HS-27A (cell line): ENCODE measurements at regions not wholly inside any gene's neighbourhood (a gene's known extent, or its start where the extent isn't known, plus 50 kb on each side); places are given as distances from the start of the nearest gene placed in this dataset.
"Not testable (repeated sequence)": the region's sequence is repeated elsewhere in the genome, so short reads cannot be mapped to it uniquely, and the experiment has no call there.

ENCODE experiments used
- DNase-seq: peaks from one replicate; pipeline ENCODE4 v3.0.0-alpha.2; 2012; ENCODE audit warnings: low read depth, missing footprints

DNA sequence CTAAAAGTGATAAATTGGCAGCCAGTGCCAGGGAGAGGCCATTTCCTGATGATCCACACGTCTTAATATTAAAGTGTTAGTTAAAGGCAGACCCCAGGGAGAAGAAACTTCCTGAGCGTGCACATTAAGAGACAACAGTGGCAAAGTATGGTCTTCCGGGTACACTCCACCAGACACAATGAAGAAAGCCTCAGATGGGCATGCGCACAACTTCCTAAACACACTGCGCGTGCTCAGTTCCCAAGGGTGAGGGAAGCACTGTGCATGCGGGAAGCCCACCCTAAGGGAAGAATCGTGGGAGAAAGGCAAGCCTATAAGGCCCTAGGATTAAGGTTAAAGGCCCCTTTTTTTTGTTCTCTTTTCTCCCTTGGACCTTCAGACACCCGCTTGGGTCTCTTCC is 140.7 kb upstream of the CDKN3 start:
- no peak for DNase-seq

DNA sequence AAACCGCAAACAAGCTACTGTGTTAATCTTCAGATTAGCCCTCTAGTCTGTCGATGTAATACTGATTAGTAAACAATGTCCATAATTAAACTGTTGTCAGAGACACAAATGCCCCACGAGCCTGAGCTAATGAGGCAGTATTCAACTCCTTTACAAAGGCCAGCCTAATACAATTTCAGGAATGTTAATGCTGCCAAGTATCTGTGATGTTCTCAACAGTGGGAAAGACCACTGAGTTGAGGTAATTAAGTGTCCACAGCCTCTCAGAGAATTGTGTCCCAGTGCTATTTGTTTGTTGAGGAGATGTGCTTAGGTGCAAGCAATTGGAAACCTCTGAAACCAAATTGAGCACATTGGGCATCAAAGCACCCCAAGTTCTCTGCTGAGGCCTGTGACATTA is 139.4 kb upstream of the CDKN3 start:
- DNase-seq, result no peak

DNA sequence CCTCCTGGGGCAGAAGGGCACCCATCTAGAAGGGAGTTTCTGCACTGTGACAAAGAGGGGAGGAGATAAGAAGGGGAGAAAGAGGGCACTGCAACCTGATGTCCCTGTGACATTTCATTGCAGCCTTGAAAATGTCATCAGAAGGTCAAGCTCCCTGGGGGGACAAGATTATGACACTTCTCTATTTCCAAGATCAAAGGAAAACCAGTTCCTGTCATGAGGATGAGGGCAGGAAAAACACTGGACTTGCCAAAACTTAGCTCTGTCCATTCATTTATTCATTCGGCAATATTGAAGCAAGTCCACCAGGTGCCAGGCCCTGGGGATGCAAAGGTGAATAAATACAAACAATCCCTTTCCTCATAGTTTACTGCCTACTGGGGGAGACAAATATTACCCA is 138.4 kb upstream of the CDKN3 start:
- no peak for DNase-seq

DNA sequence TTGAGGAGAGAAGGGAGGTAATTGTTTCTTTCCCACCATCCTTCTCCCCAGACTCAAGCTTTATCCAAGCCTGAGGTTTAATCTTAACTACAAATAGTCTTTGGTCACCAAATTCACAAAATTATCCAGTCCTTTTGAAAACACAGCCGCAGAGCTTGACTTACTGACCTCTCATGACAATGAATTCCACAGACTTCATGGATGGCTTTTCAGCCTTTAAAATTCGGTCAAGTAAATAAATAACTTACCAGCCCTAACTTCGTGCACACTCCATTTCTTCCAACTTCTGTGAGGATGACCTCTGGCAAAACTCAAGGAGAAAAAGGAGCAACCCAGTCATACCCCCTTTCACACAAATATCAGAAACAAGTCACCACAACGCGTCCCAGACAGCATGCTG is 137.0 kb upstream of the CDKN3 start:
- DNase-seq, result no peak

DNA sequence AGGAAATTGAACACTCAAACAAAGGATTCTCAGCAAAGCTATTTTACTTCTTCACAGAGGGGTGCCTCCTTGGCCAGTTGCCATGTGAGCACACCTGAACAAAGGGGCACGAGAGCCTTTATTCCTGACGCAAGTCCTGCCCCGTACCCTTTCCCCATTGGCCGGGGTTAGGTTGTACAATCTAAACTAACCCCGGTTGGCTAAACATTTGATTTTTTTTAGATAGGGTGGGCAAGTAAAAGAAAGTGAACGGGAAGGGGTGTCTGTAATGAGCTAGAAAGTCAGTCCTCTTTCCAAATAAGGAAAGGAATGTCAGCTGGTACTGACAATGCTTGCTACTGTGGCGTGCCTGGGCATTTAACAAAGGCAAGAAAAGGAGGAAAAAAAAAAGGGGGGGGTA is 135.5 kb upstream of the CDKN3 start:
- no peak for DNase-seq

DNA sequence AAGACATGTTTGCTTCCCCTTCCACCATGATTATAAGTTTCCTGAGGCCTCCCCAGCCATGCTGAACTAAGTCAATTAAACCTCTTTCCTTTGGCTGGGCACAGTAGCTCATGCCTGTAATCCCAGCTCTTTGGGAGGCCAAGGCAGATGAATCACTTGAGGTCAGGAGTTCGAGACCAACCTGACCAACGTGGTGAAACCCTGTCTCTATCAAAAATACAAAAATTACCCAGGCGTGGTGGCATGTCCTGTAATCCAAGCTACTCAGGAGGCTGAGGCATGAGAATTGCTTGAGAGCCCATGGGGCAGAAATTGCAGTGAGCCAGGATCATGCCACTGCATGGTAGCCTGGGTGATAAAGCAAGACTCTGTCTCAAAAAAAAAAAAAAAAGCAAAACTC is 130.2 kb upstream of the CDKN3 start:
- DNase-seq, result not testable (repeated sequence)

DNA sequence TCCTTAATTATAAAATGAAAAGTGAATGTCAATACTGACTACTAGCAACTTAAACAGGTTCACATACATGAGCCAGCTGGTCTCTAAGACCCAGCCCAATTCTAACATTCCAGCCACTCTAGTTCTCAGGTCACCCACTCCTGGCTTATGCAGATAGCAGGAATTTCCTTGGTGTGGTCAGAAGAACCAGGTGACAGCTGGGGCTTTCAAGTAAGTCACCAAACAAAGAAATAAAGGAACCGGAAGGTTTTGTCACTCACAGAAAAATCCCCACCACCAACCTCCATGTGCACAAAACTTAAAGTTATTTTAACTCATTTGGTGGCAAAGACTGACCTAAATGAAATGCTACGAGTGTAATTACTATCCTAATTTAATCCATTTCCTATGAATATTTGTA is 129.6 kb upstream of the CDKN3 start:
- DNase-seq, result no peak

DNA sequence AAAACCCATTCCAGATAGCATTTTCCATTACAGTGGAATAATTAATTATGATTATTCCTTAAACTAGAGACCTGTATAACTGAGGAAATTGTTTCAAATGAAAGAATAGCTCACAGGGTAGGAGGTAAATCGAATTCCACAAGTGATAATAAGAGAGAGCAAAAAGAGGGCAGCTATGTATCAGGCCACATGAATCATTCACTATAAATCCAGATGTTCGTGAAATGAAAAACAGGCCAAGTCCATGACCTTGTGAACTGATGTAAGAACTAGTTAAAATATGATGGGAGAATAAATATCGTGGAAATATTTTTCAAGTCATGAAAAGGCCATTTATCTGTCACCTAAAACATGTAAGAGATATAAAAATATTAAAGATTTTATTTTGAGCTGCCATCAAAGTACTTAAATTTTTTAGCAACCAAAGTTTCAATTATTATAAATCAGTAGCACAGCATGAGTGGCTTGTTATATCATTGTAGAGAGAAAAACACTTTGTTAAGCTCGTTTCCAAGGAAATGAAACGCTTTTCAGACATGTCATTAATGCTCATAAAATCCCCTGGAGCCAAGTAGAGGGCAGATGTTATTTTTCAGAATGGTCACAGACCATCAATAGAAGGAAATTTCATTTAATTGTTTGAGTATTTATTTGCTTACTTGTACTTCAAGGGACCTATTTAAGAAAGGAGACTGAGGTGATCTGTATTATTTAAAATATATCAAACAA is 120.6 kb upstream of the CDKN3 start:
- DNase-seq, result no peak

DNA sequence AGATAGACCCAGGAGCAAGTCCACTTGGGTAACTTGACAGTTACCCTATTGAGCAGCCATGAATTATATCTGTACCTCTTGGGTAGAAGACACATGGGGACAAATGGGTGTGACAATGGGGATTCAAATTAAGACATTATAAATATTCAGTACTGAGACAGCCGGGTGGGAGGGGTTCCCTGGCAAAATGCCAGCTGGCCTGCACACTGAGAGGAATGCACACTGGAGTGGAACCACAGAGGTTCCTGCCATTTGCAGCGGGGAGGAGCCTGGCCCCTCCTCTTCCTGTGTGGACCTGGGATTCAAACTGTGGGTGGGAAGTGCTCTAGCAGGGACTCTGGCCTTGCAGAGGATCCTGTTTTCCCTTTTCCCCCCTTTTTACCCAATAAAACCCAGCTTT is 118.7 kb upstream of the CDKN3 start:
- DNase-seq, result no peak

DNA sequence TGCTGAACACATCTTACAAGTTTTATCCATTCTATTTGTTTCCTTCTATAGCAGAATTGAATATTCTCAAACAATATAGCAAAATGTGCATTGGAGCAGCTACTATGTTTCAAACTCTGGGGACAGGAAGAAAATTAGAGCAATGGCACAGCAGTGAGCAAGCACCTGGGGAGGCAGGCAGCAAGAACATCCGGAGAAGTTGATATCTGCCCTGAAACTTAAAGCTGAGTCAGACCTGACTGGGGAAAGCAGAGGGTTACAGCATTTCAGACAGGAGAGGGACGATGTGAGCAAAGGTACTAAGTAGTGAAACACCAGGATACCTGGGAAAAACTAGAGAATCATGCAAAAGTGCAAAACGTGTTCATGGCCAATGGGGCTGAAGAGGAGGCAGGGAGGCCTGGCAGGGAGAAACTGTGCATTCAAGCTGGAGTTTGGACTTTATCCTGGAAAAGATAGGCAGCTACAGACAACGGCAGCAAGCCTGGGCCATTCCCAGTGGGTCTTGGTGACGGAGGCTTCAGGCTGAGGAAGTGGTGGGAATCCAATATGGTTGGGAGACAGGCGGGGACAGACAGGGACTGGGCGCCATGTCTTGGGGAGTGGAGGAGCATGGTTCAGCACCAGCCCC is 118.0 kb upstream of the CDKN3 start:
- no peak for DNase-seq

DNA sequence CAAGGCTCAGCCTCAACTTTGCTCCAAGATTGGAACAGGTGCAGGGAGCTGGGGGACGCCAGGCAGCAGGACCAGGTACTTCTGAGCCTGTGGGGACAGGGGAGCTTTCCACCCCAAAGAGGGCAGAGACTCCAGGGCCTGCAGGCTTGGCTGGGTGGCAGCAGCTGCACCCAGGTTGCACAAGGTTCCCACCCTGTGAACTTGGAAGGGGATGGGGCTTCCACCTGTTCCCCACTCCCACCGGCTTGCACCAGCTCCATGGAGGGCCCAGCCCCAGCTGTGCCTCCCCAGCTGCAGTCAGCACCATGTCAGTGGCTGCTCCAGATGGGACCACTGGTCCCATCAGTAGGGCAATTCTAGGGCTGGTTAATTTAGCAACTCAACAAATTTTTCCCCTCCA is 114.0 kb upstream of the CDKN3 start:
- DNase-seq, result no peak

DNA sequence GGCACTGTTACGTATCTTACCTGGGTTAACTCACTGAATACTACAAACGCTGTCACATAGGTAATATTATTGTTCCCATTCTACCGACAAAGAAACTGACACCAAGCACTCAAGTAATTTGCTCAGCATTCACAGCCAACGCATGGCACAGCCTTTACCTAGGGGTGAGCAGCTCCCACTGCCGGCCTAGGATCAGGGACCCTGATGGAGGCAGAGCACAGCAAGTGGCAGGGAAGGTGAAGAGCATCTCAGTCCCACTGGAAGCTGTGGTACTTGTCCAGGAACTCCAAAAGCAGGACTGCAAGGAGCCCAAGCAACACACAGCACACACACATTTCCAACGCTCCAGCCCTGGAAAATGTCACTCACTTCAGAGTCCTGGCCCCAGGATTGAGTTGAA is 111.8 kb upstream of the CDKN3 start:
- no peak for DNase-seq

DNA sequence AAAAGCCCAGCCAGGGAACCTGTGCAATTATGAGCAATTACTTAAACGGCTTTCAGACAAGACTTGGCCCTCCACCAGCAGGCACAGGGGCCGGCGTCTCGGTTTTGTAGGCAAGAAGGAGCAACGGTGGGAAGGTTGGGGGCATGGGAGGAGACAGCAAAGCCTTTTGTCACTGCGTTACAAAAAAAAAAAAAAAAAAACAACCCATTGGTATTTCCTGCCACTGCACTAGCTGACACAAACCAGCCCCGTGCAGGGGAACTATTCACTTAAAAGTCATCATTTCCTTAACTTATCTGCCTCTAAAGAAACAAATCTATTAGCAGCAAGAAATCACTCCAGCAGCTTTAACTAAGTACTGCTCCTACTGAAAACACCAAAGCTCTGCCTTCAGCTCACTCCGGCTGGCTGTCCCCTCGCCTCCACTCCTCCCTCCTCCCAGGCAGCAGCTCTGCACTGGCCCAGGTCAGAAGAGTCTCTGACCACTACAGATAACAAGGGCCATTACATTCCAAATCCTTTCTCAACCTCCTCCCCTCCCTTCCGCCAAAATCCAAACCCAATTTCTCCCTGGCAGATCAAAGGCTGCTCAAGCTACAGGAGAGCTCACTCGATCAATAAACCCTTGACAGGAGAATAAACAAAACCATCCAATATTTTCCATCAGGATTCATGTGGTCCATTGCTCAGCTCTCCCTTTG is 105.2 kb upstream of the CDKN3 start:
- DNase-seq, result no peak

DNA sequence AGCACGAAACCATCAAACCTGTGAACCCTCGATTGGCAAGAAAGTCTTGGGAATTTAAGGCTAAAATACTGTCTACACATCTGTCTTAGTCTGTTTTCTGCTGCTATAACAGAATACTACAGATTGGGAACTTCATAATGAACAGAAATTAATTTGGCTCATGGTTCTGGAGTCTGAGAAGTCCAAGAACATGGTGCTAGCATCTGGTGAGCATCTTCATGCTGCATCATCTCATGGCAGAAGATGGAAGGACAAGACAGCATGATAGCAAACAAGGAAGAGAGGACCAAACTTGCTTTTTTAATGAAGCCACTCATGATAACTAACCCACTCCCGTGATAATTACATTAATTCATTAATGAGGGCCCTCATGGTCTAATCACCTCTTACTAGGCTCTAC is 102.0 kb upstream of the CDKN3 start:
- no peak for DNase-seq

DNA sequence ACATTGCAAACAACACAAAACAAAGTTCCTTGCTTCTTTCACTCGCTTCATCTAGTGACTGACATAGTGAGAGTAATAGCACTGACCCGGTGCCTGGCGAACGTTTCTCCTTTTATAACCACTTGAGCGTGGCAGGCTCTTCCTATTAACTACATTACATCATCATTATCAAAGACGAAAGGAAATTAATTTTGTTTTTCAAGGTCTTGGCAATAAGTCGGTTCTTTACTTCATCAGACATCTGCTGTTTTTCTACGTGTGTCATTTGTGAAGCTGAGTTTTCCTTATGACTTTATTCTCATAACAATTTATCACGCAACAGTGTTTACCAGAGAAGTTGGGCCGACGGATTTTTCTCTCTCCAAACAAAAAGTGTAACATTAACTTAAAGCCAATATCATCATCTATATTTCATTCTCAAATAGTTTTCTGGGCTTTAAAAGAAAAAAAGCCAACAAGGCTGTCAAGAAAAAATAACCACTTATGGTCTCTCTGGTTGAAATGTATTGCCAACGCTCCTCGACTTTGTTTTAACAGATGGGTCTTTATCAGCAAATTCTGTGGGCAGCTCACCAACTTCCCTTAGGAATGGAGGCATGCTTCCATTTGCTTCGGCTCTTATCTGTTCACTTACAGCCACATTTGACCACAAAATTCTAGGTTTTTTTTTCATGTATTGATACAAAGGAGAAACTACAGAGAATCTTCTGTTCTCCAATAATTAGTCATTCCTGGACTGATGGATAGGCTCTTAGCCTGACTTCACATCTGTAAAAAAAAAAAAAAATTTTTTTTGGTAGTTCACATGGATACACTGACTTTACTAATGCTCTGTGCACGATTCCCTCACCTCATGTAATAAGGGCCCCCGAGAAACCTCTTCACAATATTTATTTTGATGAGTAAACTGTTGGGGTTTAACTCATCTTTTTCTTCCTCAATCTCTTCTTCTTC is 97.1 kb upstream of the CDKN3 start:
- DNase-seq, result peak; percentile 24

DNA sequence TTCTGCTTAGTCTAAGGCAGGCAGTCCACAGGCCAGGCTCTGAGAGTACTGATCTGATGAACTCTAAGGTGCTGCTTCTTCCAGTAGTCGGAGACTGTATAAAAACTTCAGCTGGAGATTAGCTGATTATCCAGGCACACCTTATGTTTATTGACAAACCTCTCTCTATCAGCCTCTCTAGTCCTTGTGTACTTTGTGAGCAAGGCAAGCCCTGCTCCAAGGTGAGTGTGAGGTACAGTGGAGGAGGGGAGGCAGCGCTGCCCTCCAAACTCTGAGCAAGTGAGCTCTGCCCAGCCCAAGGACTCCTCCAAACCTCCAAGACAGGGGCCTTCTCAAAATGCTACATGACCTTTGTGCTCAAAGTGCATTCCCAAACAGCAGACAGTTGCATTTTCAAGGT is 95.9 kb upstream of the CDKN3 start:
- DNase-seq, result no peak

DNA sequence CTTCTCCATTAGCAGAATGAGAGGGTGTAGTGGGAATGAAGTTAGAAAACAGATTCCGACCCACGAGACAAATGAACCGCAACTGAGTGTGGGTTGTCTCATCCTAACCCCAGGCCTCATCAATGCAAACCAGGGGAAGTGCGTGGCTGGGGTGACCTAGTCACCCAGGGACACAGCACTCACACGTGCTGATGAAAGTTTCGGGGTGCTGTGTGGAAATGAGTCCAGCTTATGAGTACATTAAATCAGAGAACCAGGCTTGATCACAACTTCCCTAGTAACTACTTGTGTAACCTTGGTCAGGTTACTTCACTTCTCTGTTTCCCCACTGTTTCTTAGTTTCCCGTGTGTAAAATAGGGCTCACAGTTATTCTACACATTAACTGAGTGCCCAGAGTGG is 95.4 kb upstream of the CDKN3 start:
- no peak for DNase-seq

DNA sequence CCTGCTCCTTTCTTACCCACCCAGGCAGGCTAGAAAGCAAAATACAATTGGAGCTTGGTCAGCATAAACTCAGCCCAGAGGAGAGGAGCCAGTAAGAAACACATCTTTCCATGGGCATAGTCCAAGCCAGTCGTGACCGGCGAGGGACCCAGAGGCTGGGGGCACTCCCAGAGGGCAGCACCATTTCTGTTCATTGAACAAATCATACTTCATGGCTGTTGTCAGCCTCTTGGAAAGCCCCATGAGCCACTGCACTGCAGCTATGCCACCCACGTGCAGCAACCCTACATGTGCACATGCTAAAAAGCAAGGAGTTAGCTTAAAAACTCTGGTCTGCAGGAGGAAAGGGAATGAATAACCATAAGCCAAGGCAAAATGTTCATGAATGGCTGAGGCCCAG is 90.0 kb upstream of the CDKN3 start:
- no peak for DNase-seq

DNA sequence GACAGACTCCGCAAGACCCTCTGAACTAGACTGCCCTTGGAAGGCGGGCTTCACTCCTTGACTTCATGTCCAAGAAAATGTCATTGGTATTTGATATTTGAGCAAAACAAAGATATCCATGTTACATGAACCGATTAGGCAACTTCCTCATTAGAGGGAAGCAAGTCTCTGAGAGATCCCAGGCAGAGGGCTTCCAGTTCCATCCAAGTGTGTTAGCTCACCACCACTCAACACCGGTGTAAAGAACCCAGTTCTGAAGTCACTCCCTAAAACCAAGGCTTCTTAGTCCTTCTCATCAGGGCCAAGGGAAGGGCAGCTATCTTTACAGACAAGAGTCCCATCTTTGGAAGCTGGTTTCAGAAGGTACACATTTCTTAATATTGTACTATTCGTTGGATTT is 87.2 kb upstream of the CDKN3 start:
- no peak for DNase-seq

DNA sequence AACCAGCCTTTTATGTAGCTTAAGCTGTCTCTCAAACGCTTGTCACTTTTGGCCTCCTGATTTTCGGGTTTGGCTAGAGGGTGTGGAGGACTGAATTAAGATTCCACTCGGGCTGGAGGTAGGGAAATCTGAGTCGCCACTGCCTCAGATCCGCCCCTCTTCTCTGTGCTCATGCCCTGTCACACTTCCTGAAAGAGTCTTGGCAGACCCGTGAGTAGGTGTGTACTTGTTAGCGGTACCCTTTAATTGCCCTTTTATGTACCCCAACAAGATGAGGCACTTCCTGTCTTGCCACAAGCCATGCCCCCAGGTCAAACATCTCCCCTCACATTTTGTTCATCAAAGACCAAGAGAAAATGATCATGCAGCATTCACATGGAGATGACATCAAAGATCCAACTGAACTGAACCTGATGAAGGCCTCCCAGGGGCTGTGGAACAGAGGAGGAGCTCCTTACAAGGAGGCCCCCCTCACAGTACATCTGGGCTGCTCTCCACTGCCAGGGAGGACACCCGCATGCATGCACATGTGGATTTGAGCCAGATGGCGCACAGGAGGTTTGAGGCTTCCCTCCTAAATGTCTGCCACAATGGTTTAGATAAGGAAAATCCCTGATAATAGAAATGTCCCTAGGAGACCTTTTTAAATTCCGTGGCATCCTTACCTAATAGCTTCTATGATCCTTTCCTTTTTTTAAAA is 86.5 kb upstream of the CDKN3 start:
- no peak for DNase-seq

DNA sequence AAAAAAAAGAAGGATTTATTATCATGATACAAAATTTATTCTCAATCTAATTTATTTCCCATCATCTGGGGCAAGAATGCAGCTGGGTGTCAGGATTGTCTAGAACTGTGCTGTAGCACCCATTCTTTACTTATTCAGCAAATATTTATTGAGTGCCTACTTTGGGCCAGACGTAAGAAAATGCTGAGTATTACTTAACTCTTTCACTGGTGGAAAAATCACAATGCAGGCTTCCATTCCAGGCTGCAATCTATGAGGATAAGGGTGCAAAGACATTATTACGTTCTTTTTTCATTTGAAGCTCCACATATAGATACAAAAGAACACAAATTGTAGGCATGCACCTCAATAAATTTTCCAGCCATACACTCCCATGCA is 86.0 kb upstream of the CDKN3 start:
- no peak for DNase-seq
